HepG2 (cell line): ENCODE measurements at regions not wholly inside any gene's neighbourhood (a gene's known extent, or its start where the extent isn't known, plus 50 kb on each side); places are given as distances from the start of the nearest gene placed in this dataset.

Experiments
- ATAC-seq: fragments of 200-7000 bp; cut with Tn5 transposase; 3 replicates; pipeline ENCODE4 v1.9.1; 2020; ENCODE audit warnings: mild to moderate bottlenecking, moderate library complexity
- BruUV-seq: library from RNA; stranded (reverse); fragments of 400-500 nt; replicated peaks from 2 replicates; lab custom pipeline; 2021; lab: Mats Ljungman, UMichigan
- CTCF ChIA-PET: fragments of 300-600 bp; formaldehyde crosslinking; extraction: SDS; loops from one replicate; lab custom pipeline; 2021; ENCODE audit warnings: low total read pairs, inconsistent platforms, low intra/inter-chr PET ratio; lab: Yijun Ruan, JAX
- POLR2A ChIA-PET: fragments of 350-600 bp; sonication (Branson Sonifier 250); formaldehyde crosslinking; loops from one replicate; lab custom pipeline; 2020; ENCODE audit warnings: antibody characterized with exemption, inconsistent platforms; lab: Yijun Ruan, JAX
- DNase-seq: peaks from one replicate; pipeline ENCODE4 v3.0.0-alpha.2; 2015; ENCODE audit warnings: low spot score
- FAIRE-seq: peaks from 3 replicates; lab custom pipeline; 2011; peaks lifted over from hg19 to GRCh38; lab: Jason Lieb, UNC
- H2AFZ ChIP-seq: one replicate; pipeline ENCODE4 v1.6.1; 2011; ENCODE audit warnings: low read length, inconsistent platforms
- H3K27ac ChIP-seq: fragments of 300-600 bp; 3 replicates; pipeline ENCODE4 v1.8.0; 2011; ENCODE audit warnings: mixed run types, mild to moderate bottlenecking, mixed read lengths, low read length, inconsistent platforms; ENCODE audit not compliant: insufficient read depth; ENCODE audit errors: extremely low read length
- H3K27me3 ChIP-seq, 2 experiments: fragments of 200-600 bp in 1 of 2; 2 replicates in 1 of 2; 3 replicates in 1 of 2; pipeline versions ENCODE4 v1.6.0 to v1.8.0; 2011; ENCODE audit warnings: low read length in 2 of 2, mild to moderate bottlenecking in 2 of 2, moderate library complexity in 2 of 2, inconsistent platforms in 1 of 2; ENCODE audit not compliant: insufficient read depth in 2 of 2, control insufficient read depth in 1 of 2
- H3K36me3 ChIP-seq, 2 experiments: fragments of 200-600 bp in 1 of 2; replicated peaks in 1 of 2; 2 replicates in 1 of 2; 3 replicates in 1 of 2; pipeline versions ENCODE4 v1.5.1 to v1.8.0; 2011; ENCODE audit warnings: low read length in 2 of 2, inconsistent platforms in 1 of 2; ENCODE audit not compliant: insufficient read depth in 2 of 2, control insufficient read depth in 1 of 2
- H3K4me1 ChIP-seq: 2 replicates; pipeline ENCODE4 v1.5.1; 2012; ENCODE audit warnings: low read length, inconsistent platforms; ENCODE audit not compliant: insufficient read depth
- H3K4me2 ChIP-seq: 2 replicates; pipeline ENCODE4 v1.6.0; 2011; ENCODE audit warnings: low read depth, low read length, inconsistent platforms
- H3K4me3 ChIP-seq, 3 experiments: fragments of 200-600 bp in 1 of 3; sonication (generic), shearing (Covaris generic) in 1 of 3; replicated peaks in 1 of 3; 2 replicates each; pipeline ENCODE4 v1.5.1; 2011 to 2016; ENCODE audit warnings: low read length in 3 of 3, inconsistent platforms in 2 of 3, low read depth in 2 of 3, mild to moderate bottlenecking in 2 of 3, control low read depth in 1 of 3, mixed read lengths in 1 of 3; ENCODE audit not compliant: insufficient read depth in 1 of 3
- H3K79me2 ChIP-seq: one replicate; pipeline ENCODE4 v1.6.1; 2011; ENCODE audit warnings: low read length, inconsistent platforms; ENCODE audit not compliant: insufficient read depth
- H3K9ac ChIP-seq: 2 replicates; pipeline ENCODE4 v1.6.0; 2011; ENCODE audit warnings: mild to moderate bottlenecking, low read depth, low read length, inconsistent platforms; ENCODE audit not compliant: insufficient read depth
- H3K9me3 ChIP-seq: 2 replicates; pipeline ENCODE4 v1.5.1; 2012; ENCODE audit warnings: mild to moderate bottlenecking, low read length
- H4K20me1 ChIP-seq: 2 replicates; pipeline ENCODE4 v1.6.0; 2011; ENCODE audit warnings: inconsistent platforms, mild to moderate bottlenecking, low read length, moderate library complexity; ENCODE audit not compliant: insufficient read depth
- AFF4 ChIP-seq: sonication (generic); formaldehyde crosslinking; IDR thresholded peaks from 2 replicates; pipeline ENCODE4 v1.4.0; 2020; ENCODE audit warnings: missing genetic modification reagents
- CHCHD3 ChIP-seq: sonication (generic); formaldehyde crosslinking; IDR thresholded peaks from 2 replicates; pipeline ENCODE4 v1.8.0; 2022; ENCODE audit warnings: mild to moderate bottlenecking, missing genetic modification reagents, moderate library complexity
- CREBL2 ChIP-seq: sonication (generic); formaldehyde crosslinking; IDR thresholded peaks from 2 replicates; pipeline ENCODE4 v1.8.1; 2023; ENCODE audit warnings: missing genetic modification reagents, mild to moderate bottlenecking, borderline replicate concordance
- EED ChIP-seq: sonication (generic); formaldehyde crosslinking; IDR thresholded peaks from 2 replicates; pipeline ENCODE4 v1.5.0; 2020; ENCODE audit warnings: mild to moderate bottlenecking, missing genetic modification reagents
- MLLT10 ChIP-seq: sonication (generic); formaldehyde crosslinking; IDR thresholded peaks from 2 replicates; pipeline ENCODE4 v1.4.0; 2020; ENCODE audit warnings: missing genetic modification reagents
- PHF21A ChIP-seq: sonication (generic); formaldehyde crosslinking; IDR thresholded peaks from 2 replicates; pipeline ENCODE4 v1.5.0; 2020; ENCODE audit warnings: mild to moderate bottlenecking, missing genetic modification reagents
- PRDM15 ChIP-seq: sonication (generic); formaldehyde crosslinking; IDR thresholded peaks from 2 replicates; pipeline ENCODE4 v1.4.0; 2020; ENCODE audit warnings: missing genetic modification reagents
- SRSF1 ChIP-seq: fragments of 200-400 bp; formaldehyde crosslinking; optimal IDR thresholded peaks from 2 replicates; pipeline ENCODE3; 2017; ENCODE audit warnings: mild to moderate bottlenecking, low read depth, low read length, moderate library complexity
- ZNF136 ChIP-seq: sonication (generic); formaldehyde crosslinking; IDR thresholded peaks from 2 replicates; pipeline ENCODE4 v1.8.1; 2022; ENCODE audit warnings: low read depth, mild to moderate bottlenecking, moderate library complexity, missing genetic modification reagents
- ZNF207 ChIP-seq: fragments of 450-650 bp; IDR thresholded peaks from 2 replicates; pipeline ENCODE4 v1.6.1; 2016; ENCODE audit warnings: antibody characterized with exemption, borderline replicate concordance
- ZNF251 ChIP-seq: sonication (generic); formaldehyde crosslinking; IDR thresholded peaks from 2 replicates; pipeline ENCODE4 v1.9.0; 2021; ENCODE audit warnings: mild to moderate bottlenecking, missing genetic modification reagents
- ZNF879 ChIP-seq: sonication (generic); formaldehyde crosslinking; IDR thresholded peaks from 2 replicates; pipeline ENCODE4 v1.8.1; 2023; ENCODE audit warnings: missing genetic modification reagents
- WGBS: methylation state at CpG from one replicate; pipeline ENCODE4 v1.1.6; 2017; ENCODE audit warnings: low lambda C conversion rate; 5-methylcytosine and 5-hydroxymethylcytosine counted together
- in situ Hi-C: cut with HindIII; loops from 2 replicates; pipeline ENCODE4 v1.10.0; 2017; ENCODE audit warnings: low pct_unique_long_range_greater_than_20kb; ENCODE audit not compliant: extremely low pct_ligation_motif_present
- intact Hi-C: fragments of 100-400 bp; cut with micrococcal nuclease; formaldehyde crosslinking; loops from one replicate; pipeline ENCODE4 v1.10.0; 2022; ENCODE audit not compliant: unreplicated experiment

GRCh38 chr2:16184341-16184890 lies 244.1 kb downstream of the MYCN start (continued):
- no peak for TF ChIP-seq AFF4 (CRISPR knock-in tag)

GRCh38 chr2:16183345-16183744 lies 243.0 kb downstream of the MYCN start:
- H3K27ac ChIP-seq = no peak overlapping the region
- no peaks in the 10 kb centered on the region for H3K36me3 ChIP-seq
- H3K4me1 ChIP-seq = no peaks in the 10 kb centered on the region
- no peaks in the 10 kb centered on the region for H4K20me1 ChIP-seq
- WGBS = 63% methylated on average over 3 of the region's 3 CpGs
- no peak overlapping the region for H3K4me2 ChIP-seq
- intact Hi-C loops = no loop called here
- H3K9ac ChIP-seq = no peak overlapping the region
- POLR2A ChIA-PET = no interaction called here
- H3K9me3 ChIP-seq = no peaks in the 10 kb centered on the region
- H3K27me3 ChIP-seq = peaks cover 3 to 18% of the 10 kb centered on the region in 2 experiments; a peak in 3 of 5 replicates
- no peak for ATAC-seq
- H3K79me2 ChIP-seq = no peaks in the 10 kb centered on the region
- CTCF ChIA-PET = no interaction called here
- BruUV-seq = no TSS peak
- no peak overlapping the region for H3K4me3 ChIP-seq
- H2AFZ ChIP-seq = no peak overlapping the region
- in situ Hi-C loops = no loop called here
- no peak for DNase-seq
- no peak for FAIRE-seq
- no peak for TF ChIP-seq EED (CRISPR knock-in tag)
- TF ChIP-seq MLLT10 (CRISPR knock-in tag) = no peak
- no peak for TF ChIP-seq SRSF1
- TF ChIP-seq ZNF136 (CRISPR knock-in tag) = no peak
- TF ChIP-seq ZNF251 (CRISPR knock-in tag) = no peak
- TF ChIP-seq ZNF879 (CRISPR knock-in tag) = no peak
- no peak for TF ChIP-seq CREBL2 (CRISPR knock-in tag)
- no peak for TF ChIP-seq CHCHD3 (CRISPR knock-in tag)
- no peak for TF ChIP-seq ZNF207
- TF ChIP-seq PRDM15 = no peak
- no peak for TF ChIP-seq PHF21A (CRISPR knock-in tag)
